ENCODE measurements at regions not wholly inside any gene's neighbourhood (a gene's known extent, or its start where the extent isn't known, plus 50 kb on each side); places are given as distances from the start of the nearest gene placed in this dataset.
A peak's percentile ranks its signal among the peaks of the same experiment; 100 is the strongest.

GRCh38 chr11:70930215-70930614 lies 322.2 kb downstream of the SHANK2 start:
- Histone ChIP-seq H3K4me2 (ENCODE audit: insufficient read depth, low read length, poor library complexity, severe bottlenecking) (no peak overlapping the region), H2BK5ac (ENCODE audit: low read length) (no peak overlapping the region), H3K9me3 (replicated peaks in 1 of 2; ENCODE audit: control insufficient read depth in 2 of 2, insufficient read depth in 1 of 2, low read depth in 1 of 2, low read length in 2 of 2) (peaks cover 0 to 6% of the 10 kb centered on the region in 2 donors), H3K18ac (ENCODE audit: low read length) (no peak overlapping the region), H3K4me1 (ENCODE audit: control insufficient read depth in 2 of 2, insufficient read depth in 1 of 2, low read depth in 1 of 2, low read length in 2 of 2) (peaks cover 2 to 8% of the 10 kb centered on the region in 2 donors), H4K8ac (ENCODE audit: low read depth, low read length) (no peak overlapping the region), H2BK120ac (ENCODE audit: low read depth, low read length) (no peak overlapping the region), H3K27me3 (ENCODE audit: control insufficient read depth in 3 of 3, insufficient read depth in 3 of 3, low read depth in 1 of 3, low read length in 3 of 3) (no peaks in the 10 kb centered on the region), H2AK5ac (ENCODE audit: low read depth, low read length) (no peak overlapping the region), H2BK12ac (ENCODE audit: low read length) (no peak overlapping the region), H3K23ac (ENCODE audit: low read depth, low read length, poor library complexity) (no peak overlapping the region), H4K91ac (ENCODE audit: low read depth, low read length, poor library complexity) (no peak overlapping the region), H3K27ac (replicated peaks; ENCODE audit: low read length) (no peak overlapping the region), H2AFZ (ENCODE audit: low read length) (no peak overlapping the region), H2BK15ac (ENCODE audit: low read length) (no peak overlapping the region), H3K9ac (ENCODE audit: low read depth, low read length, poor library complexity) (no peak overlapping the region), H3K4ac (ENCODE audit: low read length) (no peak overlapping the region), H3K36me3 (replicated peaks in 1 of 2; ENCODE audit: control insufficient read depth in 2 of 2, insufficient read depth in 2 of 2, low read length in 2 of 2) (no peaks in the 10 kb centered on the region), H3K14ac (ENCODE audit: low read length) (no peak overlapping the region), H3K79me1 (ENCODE audit: low read depth, low read length) (no peaks in the 10 kb centered on the region), H3K4me3 (ENCODE audit: low read length in 2 of 2) (no peak overlapping the region)
- WGBS, 2 donors (ENCODE audit: extremely low coverage in 2 of 2, insufficient read length in 2 of 2, insufficient replicate concordance in 1 of 2): no CpG with 5 or more reads among the region's 3 CpGs
- DNase-seq (ENCODE audit: low spot score): no peak

- no CpG with 5 or more reads among the region's 12 CpGs for WGBS, 2 donors (ENCODE audit: extremely low coverage in 2 of 2, insufficient read length in 2 of 2, insufficient replicate concordance in 1 of 2)
- Histone ChIP-seq H4K91ac (ENCODE audit: low read depth, low read length, poor library complexity) (no peak overlapping the region), H3K9ac (ENCODE audit: low read depth, low read length, poor library complexity) (no peak overlapping the region), H4K8ac (ENCODE audit: low read depth, low read length) (no peak overlapping the region), H2BK120ac (ENCODE audit: low read depth, low read length) (no peak overlapping the region), H2AK5ac (ENCODE audit: low read depth, low read length) (peak overlapping the region; percentile 70), H3K36me3 (replicated peaks in 1 of 2; ENCODE audit: control insufficient read depth in 2 of 2, insufficient read depth in 2 of 2, low read length in 2 of 2) (no peaks in the 10 kb centered on the region), H3K79me1 (ENCODE audit: low read depth, low read length) (no peaks in the 10 kb centered on the region), H3K14ac (ENCODE audit: low read length) (no peak overlapping the region), H3K4ac (ENCODE audit: low read length) (no peak overlapping the region), H2BK5ac (ENCODE audit: low read length) (no peak overlapping the region), H2AFZ (ENCODE audit: low read length) (no peak overlapping the region), H3K27me3 (ENCODE audit: control insufficient read depth in 3 of 3, insufficient read depth in 3 of 3, low read depth in 1 of 3, low read length in 3 of 3) (no peaks in the 10 kb centered on the region), H3K4me2 (ENCODE audit: insufficient read depth, low read length, poor library complexity, severe bottlenecking) (no peak overlapping the region), H3K9me3 (replicated peaks in 1 of 2; ENCODE audit: control insufficient read depth in 2 of 2, insufficient read depth in 1 of 2, low read depth in 1 of 2, low read length in 2 of 2) (peaks cover 0 to 4% of the 10 kb centered on the region in 2 donors), H3K23ac (ENCODE audit: low read depth, low read length, poor library complexity) (no peak overlapping the region), H3K18ac (ENCODE audit: low read length) (no peak overlapping the region), H3K4me3 (ENCODE audit: low read length in 2 of 2) (no peak overlapping the region), H2BK12ac (ENCODE audit: low read length) (no peak overlapping the region), H3K4me1 (ENCODE audit: control insufficient read depth in 2 of 2, insufficient read depth in 1 of 2, low read depth in 1 of 2, low read length in 2 of 2) (peaks cover 2 to 6% of the 10 kb centered on the region in 2 donors), H3K27ac (replicated peaks; ENCODE audit: low read length) (no peak overlapping the region), H2BK15ac (ENCODE audit: low read length) (peak overlapping the region; percentile 30)
- no peak for DNase-seq (ENCODE audit: low spot score)
These were observed 320.9 kb downstream of the SHANK2 start for GRCh38 chr11:70931430-70931829.

- no peaks in the 10 kb centered on the region for H3K79me1 ChIP-seq (ENCODE audit: low read depth, low read length)
- WGBS, 2 donors (ENCODE audit: extremely low coverage in 2 of 2, insufficient read length in 2 of 2, insufficient replicate concordance in 1 of 2): no CpG with 5 or more reads among the region's 10 CpGs
These were observed 318.3 kb downstream of the SHANK2 start for GRCh38 chr11:70933981-70934583.

GRCh38 chr11:70935006-70935768 lies 317.2 kb downstream of the SHANK2 start:
- no peaks in the 10 kb centered on the region for H3K79me1 ChIP-seq (ENCODE audit: low read depth, low read length)
- H2BK12ac ChIP-seq (ENCODE audit: low read length): no peak overlapping the region
- H3K18ac ChIP-seq (ENCODE audit: low read length): peak overlapping the region; percentile 32
- H2AK5ac ChIP-seq (ENCODE audit: low read depth, low read length): no peak overlapping the region
- no peaks in the 10 kb centered on the region for H3K27me3 ChIP-seq (ENCODE audit: control insufficient read depth in 3 of 3, insufficient read depth in 3 of 3, low read depth in 1 of 3, low read length in 3 of 3)
- no peak overlapping the region for H3K14ac ChIP-seq (ENCODE audit: low read length)
- H3K4me1 ChIP-seq (ENCODE audit: control insufficient read depth in 2 of 2, insufficient read depth in 1 of 2, low read depth in 1 of 2, low read length in 2 of 2): peaks cover 0 to 2% of the 10 kb centered on the region in 2 donors
- H3K23ac ChIP-seq (ENCODE audit: low read depth, low read length, poor library complexity): no peak overlapping the region
- no peak overlapping the region for H3K4me2 ChIP-seq (ENCODE audit: insufficient read depth, low read length, poor library complexity, severe bottlenecking)
- no peak overlapping the region for H2BK120ac ChIP-seq (ENCODE audit: low read depth, low read length)
- peaks cover 0 to 4% of the 10 kb centered on the region in 2 donors for H3K9me3 ChIP-seq (replicated peaks in 1 of 2; ENCODE audit: control insufficient read depth in 2 of 2, insufficient read depth in 1 of 2, low read depth in 1 of 2, low read length in 2 of 2)
- no peak overlapping the region for H2BK5ac ChIP-seq (ENCODE audit: low read length)
- no peak overlapping the region for H4K8ac ChIP-seq (ENCODE audit: low read depth, low read length)
- no peak overlapping the region for H2BK15ac ChIP-seq (ENCODE audit: low read length)
- H3K4me3 ChIP-seq (ENCODE audit: low read length in 2 of 2): no peak overlapping the region
- no peak overlapping the region for H2AFZ ChIP-seq (ENCODE audit: low read length)
- no peak overlapping the region for H3K4ac ChIP-seq (ENCODE audit: low read length)
- no peak overlapping the region for H3K27ac ChIP-seq (replicated peaks; ENCODE audit: low read length)
- no peak overlapping the region for H3K9ac ChIP-seq (ENCODE audit: low read depth, low read length, poor library complexity)
- no peaks in the 10 kb centered on the region for H3K36me3 ChIP-seq (replicated peaks in 1 of 2; ENCODE audit: control insufficient read depth in 2 of 2, insufficient read depth in 2 of 2, low read length in 2 of 2)
- no peak for DNase-seq (ENCODE audit: low spot score)
- H4K91ac ChIP-seq (ENCODE audit: low read depth, low read length, poor library complexity): no peak overlapping the region
- no CpG with 5 or more reads among the region's 13 CpGs for WGBS, 2 donors (ENCODE audit: extremely low coverage in 2 of 2, insufficient read length in 2 of 2, insufficient replicate concordance in 1 of 2)

More at GRCh38 chr11:70933981-70934583, 318.3 kb downstream of the SHANK2 start:
- Histone ChIP-seq H3K14ac (ENCODE audit: low read length) (no peak overlapping the region), H2BK15ac (ENCODE audit: low read length) (no peak overlapping the region), H3K4me1 (ENCODE audit: control insufficient read depth in 2 of 2, insufficient read depth in 1 of 2, low read depth in 1 of 2, low read length in 2 of 2) (peaks cover 0 to 2% of the 10 kb centered on the region in 2 donors), H3K36me3 (replicated peaks in 1 of 2; ENCODE audit: control insufficient read depth in 2 of 2, insufficient read depth in 2 of 2, low read length in 2 of 2) (no peaks in the 10 kb centered on the region), H4K8ac (ENCODE audit: low read depth, low read length) (no peak overlapping the region), H3K27me3 (ENCODE audit: control insufficient read depth in 3 of 3, insufficient read depth in 3 of 3, low read depth in 1 of 3, low read length in 3 of 3) (no peaks in the 10 kb centered on the region), H2AFZ (ENCODE audit: low read length) (no peak overlapping the region), H3K23ac (ENCODE audit: low read depth, low read length, poor library complexity) (no peak overlapping the region), H3K9me3 (replicated peaks in 1 of 2; ENCODE audit: control insufficient read depth in 2 of 2, insufficient read depth in 1 of 2, low read depth in 1 of 2, low read length in 2 of 2) (peaks cover 0 to 6% of the 10 kb centered on the region in 2 donors), H2AK5ac (ENCODE audit: low read depth, low read length) (peak overlapping the region; percentile 19), H3K18ac (ENCODE audit: low read length) (peak overlapping the region; percentile 15), H3K27ac (replicated peaks; ENCODE audit: low read length) (no peak overlapping the region), H3K4me2 (ENCODE audit: insufficient read depth, low read length, poor library complexity, severe bottlenecking) (no peak overlapping the region), H3K9ac (ENCODE audit: low read depth, low read length, poor library complexity) (no peak overlapping the region), H3K4me3 (ENCODE audit: low read length in 2 of 2) (no peak overlapping the region), H3K4ac (ENCODE audit: low read length) (no peak overlapping the region), H4K91ac (ENCODE audit: low read depth, low read length, poor library complexity) (no peak overlapping the region), H2BK120ac (ENCODE audit: low read depth, low read length) (no peak overlapping the region), H2BK12ac (ENCODE audit: low read length) (no peak overlapping the region), H2BK5ac (ENCODE audit: low read length) (no peak overlapping the region)
- DNase-seq (ENCODE audit: low spot score): no peak
